ENCODE measurements at regions not wholly inside any gene's neighbourhood (a gene's known extent, or its start where the extent isn't known, plus 50 kb on each side); places are given as distances from the start of the nearest gene placed in this dataset.

- TF ChIP-seq FOXP2 (optimal IDR thresholded peaks at IDR 0.05; ENCODE audit: borderline replicate concordance, extremely low read depth, extremely low read length, insufficient read depth), result no peak
- TF ChIP-seq TAF1 (IDR thresholded peaks at IDR 0.05; ENCODE audit: borderline replicate concordance, insufficient read depth, low read length), result no peak
- TF ChIP-seq SIN3A (IDR thresholded peaks at IDR 0.05; ENCODE audit: borderline replicate concordance, insufficient read depth, low read length), result no peak
- no peak for TF ChIP-seq POLR2AphosphoS5 (IDR thresholded peaks at IDR 0.05; ENCODE audit: low read depth, low read length)
- TF ChIP-seq REST (IDR thresholded peaks at IDR 0.05; ENCODE audit: insufficient read depth in 1 of 2, low read depth in 2 of 2, low read length in 2 of 2), result no peak
Observed at GRCh38 chr4:107348188-107349050, 312.3 kb upstream of the DKK2 start.

- no peak for TF ChIP-seq FOXP2 (optimal IDR thresholded peaks at IDR 0.05; ENCODE audit: borderline replicate concordance, extremely low read depth, extremely low read length, insufficient read depth)
- no peak for TF ChIP-seq TAF1 (IDR thresholded peaks at IDR 0.05; ENCODE audit: borderline replicate concordance, insufficient read depth, low read length)
- no peak for TF ChIP-seq REST (IDR thresholded peaks at IDR 0.05; ENCODE audit: insufficient read depth in 1 of 2, low read depth in 2 of 2, low read length in 2 of 2)
- TF ChIP-seq POLR2AphosphoS5 (IDR thresholded peaks at IDR 0.05; ENCODE audit: low read depth, low read length), result no peak
- no peak for TF ChIP-seq SIN3A (IDR thresholded peaks at IDR 0.05; ENCODE audit: borderline replicate concordance, insufficient read depth, low read length)
Observed at GRCh38 chr4:107333518-107333917, 297.4 kb upstream of the DKK2 start.

GRCh38 chr4:107330916-107331315 is 294.8 kb upstream of the DKK2 start:
- TF ChIP-seq REST (IDR thresholded peaks at IDR 0.05; ENCODE audit: insufficient read depth in 1 of 2, low read depth in 2 of 2, low read length in 2 of 2), result no peak
- no peak for TF ChIP-seq FOXP2 (optimal IDR thresholded peaks at IDR 0.05; ENCODE audit: borderline replicate concordance, extremely low read depth, extremely low read length, insufficient read depth)
- TF ChIP-seq POLR2AphosphoS5 (IDR thresholded peaks at IDR 0.05; ENCODE audit: low read depth, low read length), result no peak
- no peak for TF ChIP-seq SIN3A (IDR thresholded peaks at IDR 0.05; ENCODE audit: borderline replicate concordance, insufficient read depth, low read length)
- no peak for TF ChIP-seq TAF1 (IDR thresholded peaks at IDR 0.05; ENCODE audit: borderline replicate concordance, insufficient read depth, low read length)

GRCh38 chr4:107319386-107319785 is 283.3 kb upstream of the DKK2 start:
- no peak for TF ChIP-seq SIN3A (IDR thresholded peaks at IDR 0.05; ENCODE audit: borderline replicate concordance, insufficient read depth, low read length)
- no peak for TF ChIP-seq FOXP2 (optimal IDR thresholded peaks at IDR 0.05; ENCODE audit: borderline replicate concordance, extremely low read depth, extremely low read length, insufficient read depth)
- no peak for TF ChIP-seq POLR2AphosphoS5 (IDR thresholded peaks at IDR 0.05; ENCODE audit: low read depth, low read length)
- no peak for TF ChIP-seq TAF1 (IDR thresholded peaks at IDR 0.05; ENCODE audit: borderline replicate concordance, insufficient read depth, low read length)
- no peak for TF ChIP-seq REST (IDR thresholded peaks at IDR 0.05; ENCODE audit: insufficient read depth in 1 of 2, low read depth in 2 of 2, low read length in 2 of 2)

All from PFSK-1 (cell line).